RWPE2 (cell line): ENCODE measurements at regions not wholly inside any gene's neighbourhood (a gene's known extent, or its start where the extent isn't known, plus 50 kb on each side); places are given as distances from the start of the nearest gene placed in this dataset.

Experiments
- ATAC-seq: fragments of 200-7000 bp; cut with Tn5 transposase; 3 replicates; pipeline ENCODE4 v1.9.1; 2021; ENCODE audit warnings: low read depth
- DNase-seq: peaks from one replicate; pipeline ENCODE4 v3.0.0-alpha.2; 2020; ENCODE audit warnings: low spot score
- H3K27ac ChIP-seq: fragments of 450-650 bp; 2 replicates; pipeline ENCODE4 v1.5.1; 2017; ENCODE audit warnings: mild to moderate bottlenecking; ENCODE audit not compliant: poor library complexity, severe bottlenecking
- H3K27me3 ChIP-seq: fragments of 250-450 bp; sonication (Bioruptor Pico); 2 replicates; pipeline ENCODE4 v1.5.1; 2021; ENCODE audit warnings: mild to moderate bottlenecking, moderate library complexity; ENCODE audit not compliant: insufficient read depth, poor library complexity, severe bottlenecking
- H3K36me3 ChIP-seq: fragments of 250-450 bp; sonication (Bioruptor Pico); 2 replicates; pipeline ENCODE4 v1.5.1; 2020; ENCODE audit warnings: low read depth, mild to moderate bottlenecking, moderate library complexity
- H3K4me1 ChIP-seq: fragments of 250-450 bp; sonication (Bioruptor Pico); 2 replicates; pipeline ENCODE4 v1.5.1; 2021; ENCODE audit warnings: mild to moderate bottlenecking, moderate library complexity; ENCODE audit not compliant: insufficient read depth, poor library complexity, severe bottlenecking
- H3K4me3 ChIP-seq: fragments of 250-450 bp; sonication (Bioruptor Pico); 2 replicates; pipeline ENCODE4 v1.5.1; 2021; ENCODE audit warnings: mild to moderate bottlenecking, moderate library complexity; ENCODE audit not compliant: severe bottlenecking
- H3K9me3 ChIP-seq: fragments of 250-450 bp; sonication (Bioruptor Pico); 2 replicates; pipeline ENCODE4 v1.5.1; 2021; ENCODE audit warnings: mild to moderate bottlenecking, moderate library complexity; ENCODE audit not compliant: severe bottlenecking
- CTCF ChIP-seq: fragments of 450-650 bp; IDR thresholded peaks from one replicate; pipeline ENCODE4 v1.5.1; 2017; ENCODE audit warnings: mild to moderate bottlenecking, moderate library complexity; ENCODE audit not compliant: poor library complexity, severe bottlenecking

- ATAC-seq, result no peak; the same call in 2 of the 3 replicates
- no peaks in the 10 kb centered on the region for H3K36me3 ChIP-seq
- H3K4me1 ChIP-seq, result no peaks in the 10 kb centered on the region
- no peak overlapping the region for H3K4me3 ChIP-seq
- no peak for DNase-seq
- no peak for TF ChIP-seq CTCF
- H3K27me3 ChIP-seq, result no peaks in the 10 kb centered on the region
- H3K9me3 ChIP-seq, result no peaks in the 10 kb centered on the region
- H3K27ac ChIP-seq, result no peak overlapping the region
These were observed 163.6 kb upstream of the SMIM23 start for GRCh38 chr5:171622010-171622409.

- ATAC-seq, result no peak
- Histone ChIP-seq H3K36me3 (no peaks in the 10 kb centered on the region), H3K9me3 (no peaks in the 10 kb centered on the region), H3K27me3 (no peaks in the 10 kb centered on the region), H3K4me3 (no peak overlapping the region), H3K4me1 (no peaks in the 10 kb centered on the region), H3K27ac (no peak overlapping the region)
- no peak for DNase-seq
- no peak for TF ChIP-seq CTCF
These were observed 162.5 kb upstream of the SMIM23 start for GRCh38 chr5:171623107-171623506.

- Histone ChIP-seq H3K4me1 (no peaks in the 10 kb centered on the region), H3K36me3 (no peaks in the 10 kb centered on the region), H3K9me3 (no peaks in the 10 kb centered on the region), H3K27ac (no peak overlapping the region), H3K27me3 (no peaks in the 10 kb centered on the region), H3K4me3 (no peak overlapping the region)
- no peak for DNase-seq
- ATAC-seq, result no peak
- TF ChIP-seq CTCF, result no peak
These were observed 162.0 kb upstream of the SMIM23 start for GRCh38 chr5:171623551-171624097.

GRCh38 chr5:171624396-171624795 lies 161.2 kb upstream of the SMIM23 start:
- Histone ChIP-seq H3K27ac (no peak overlapping the region), H3K4me1 (no peaks in the 10 kb centered on the region), H3K36me3 (no peaks in the 10 kb centered on the region), H3K9me3 (no peaks in the 10 kb centered on the region), H3K4me3 (no peak overlapping the region), H3K27me3 (no peaks in the 10 kb centered on the region)
- DNase-seq, result no peak
- ATAC-seq, result no peak
- no peak for TF ChIP-seq CTCF

- DNase-seq, result no peak
- no peak for ATAC-seq
- no peak for TF ChIP-seq CTCF
- Histone ChIP-seq H3K4me3 (no peak overlapping the region), H3K27me3 (no peaks in the 10 kb centered on the region), H3K4me1 (peaks cover 4% of the 10 kb centered on the region), H3K36me3 (no peaks in the 10 kb centered on the region), H3K27ac (no peak overlapping the region), H3K9me3 (no peaks in the 10 kb centered on the region)
These were observed 160.0 kb upstream of the SMIM23 start for GRCh38 chr5:171625646-171626045.
